ENCODE measurements at regions not wholly inside any gene's neighbourhood (a gene's known extent, or its start where the extent isn't known, plus 50 kb on each side); places are given as distances from the start of the nearest gene placed in this dataset.

DNA sequence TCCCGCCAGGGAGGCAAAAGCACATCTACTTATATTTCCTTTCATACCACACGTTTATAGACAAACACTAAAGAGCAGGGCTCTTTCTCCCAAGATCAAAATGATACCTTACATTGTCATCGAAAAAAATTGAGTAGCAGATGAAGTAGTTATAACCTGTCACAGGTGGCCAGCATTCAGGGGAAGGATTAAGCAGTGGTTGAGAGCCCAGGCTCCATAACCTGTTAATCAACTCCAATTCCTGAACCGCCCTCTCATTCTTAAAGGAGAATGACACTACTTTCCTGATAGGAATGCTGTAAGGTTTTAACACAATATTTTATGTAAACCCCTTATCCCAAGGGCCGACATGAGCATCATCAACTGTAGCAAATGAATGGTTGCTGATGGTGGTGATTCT lies 268.9 kb upstream of the KCNIP4 start:
- no peak for DNase-seq

DNA sequence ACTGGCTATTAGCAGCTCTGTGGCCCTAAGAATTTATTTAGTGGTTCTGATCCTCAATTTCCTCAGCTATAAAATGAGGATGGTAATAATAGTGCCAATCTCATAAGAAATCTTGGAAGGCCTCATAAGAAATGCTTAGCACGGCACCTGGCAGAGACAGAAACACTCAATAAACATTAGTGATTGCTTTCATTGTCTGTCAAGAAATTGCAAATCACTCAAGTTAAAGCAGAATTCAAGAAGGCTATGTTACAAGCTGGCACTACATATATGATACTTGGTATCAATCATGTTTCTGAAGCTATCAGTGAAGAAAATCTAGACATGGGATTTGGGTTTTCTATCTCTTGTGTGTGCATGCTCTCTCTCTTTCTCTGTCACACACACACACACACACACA lies 267.7 kb upstream of the KCNIP4 start:
- no peak for DNase-seq

DNA sequence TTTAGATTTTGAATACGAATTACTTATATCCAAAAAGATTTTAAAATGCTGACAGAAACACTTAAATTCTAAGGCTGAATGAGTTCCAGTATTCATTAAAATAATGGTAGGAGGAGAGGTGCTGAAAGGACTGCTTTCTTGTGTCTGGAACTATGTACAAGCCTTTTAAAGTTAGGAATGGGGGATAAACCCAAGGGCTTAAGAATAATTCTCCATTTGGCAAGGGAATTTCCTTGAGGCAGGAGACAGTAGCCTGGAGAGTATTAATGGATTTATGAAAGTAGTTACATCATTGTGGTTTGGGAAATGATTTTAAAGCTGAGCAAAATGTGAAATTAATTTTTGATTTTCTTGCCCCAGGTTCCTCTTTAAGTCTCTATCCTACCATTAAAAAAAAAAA lies 266.5 kb upstream of the KCNIP4 start:
- DNase-seq: no peak

DNA sequence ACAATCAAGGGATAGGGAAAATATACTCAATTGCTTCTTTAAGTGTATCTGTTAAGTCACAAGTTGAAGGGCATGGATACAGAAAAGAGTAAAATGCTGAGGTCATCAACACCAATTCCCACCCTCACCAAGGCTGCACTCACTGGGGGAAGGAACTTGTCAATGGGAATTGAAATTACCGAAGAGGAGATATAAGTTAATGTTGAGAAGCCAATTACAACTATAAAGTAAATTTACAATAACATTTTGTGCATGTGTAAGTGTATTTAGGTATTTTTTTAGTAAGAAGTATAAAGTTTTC lies 255.1 kb upstream of the KCNIP4 start:
- no peak for DNase-seq

DNA sequence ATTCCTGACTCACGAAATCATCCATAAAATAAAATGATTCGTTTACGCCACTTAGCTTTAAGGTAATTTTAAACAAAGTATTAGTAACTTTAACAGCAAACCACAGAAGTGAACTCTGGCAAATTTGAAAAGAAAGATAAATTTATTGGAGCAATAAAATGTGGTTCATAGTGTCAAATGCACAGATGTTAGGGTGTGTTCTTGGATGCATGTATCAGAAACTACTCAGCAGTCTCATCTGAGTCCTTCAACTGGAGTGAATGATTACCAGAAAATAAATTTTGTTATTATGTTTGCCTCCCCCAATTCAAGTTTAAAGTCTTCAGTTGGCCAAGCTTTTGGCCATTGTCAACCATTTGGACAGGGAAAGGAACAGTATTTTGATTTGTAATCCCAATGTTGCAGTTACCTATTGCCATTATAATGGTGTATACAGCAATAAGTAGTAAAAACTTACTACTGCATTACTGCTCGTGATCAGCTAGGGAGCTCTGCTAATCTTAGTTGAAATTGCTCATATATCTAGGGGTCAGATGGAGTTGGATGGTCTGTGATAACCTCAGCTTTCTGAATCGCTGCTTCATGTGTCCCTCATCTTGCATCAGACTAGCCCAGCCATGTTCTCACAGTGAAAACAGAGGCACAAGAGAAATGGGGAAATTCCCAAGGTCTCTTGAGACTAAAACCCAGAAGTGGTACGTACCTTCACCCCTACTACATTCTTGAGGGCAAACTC lies 254.6 kb upstream of the KCNIP4 start:
- no peak for DNase-seq

DNA sequence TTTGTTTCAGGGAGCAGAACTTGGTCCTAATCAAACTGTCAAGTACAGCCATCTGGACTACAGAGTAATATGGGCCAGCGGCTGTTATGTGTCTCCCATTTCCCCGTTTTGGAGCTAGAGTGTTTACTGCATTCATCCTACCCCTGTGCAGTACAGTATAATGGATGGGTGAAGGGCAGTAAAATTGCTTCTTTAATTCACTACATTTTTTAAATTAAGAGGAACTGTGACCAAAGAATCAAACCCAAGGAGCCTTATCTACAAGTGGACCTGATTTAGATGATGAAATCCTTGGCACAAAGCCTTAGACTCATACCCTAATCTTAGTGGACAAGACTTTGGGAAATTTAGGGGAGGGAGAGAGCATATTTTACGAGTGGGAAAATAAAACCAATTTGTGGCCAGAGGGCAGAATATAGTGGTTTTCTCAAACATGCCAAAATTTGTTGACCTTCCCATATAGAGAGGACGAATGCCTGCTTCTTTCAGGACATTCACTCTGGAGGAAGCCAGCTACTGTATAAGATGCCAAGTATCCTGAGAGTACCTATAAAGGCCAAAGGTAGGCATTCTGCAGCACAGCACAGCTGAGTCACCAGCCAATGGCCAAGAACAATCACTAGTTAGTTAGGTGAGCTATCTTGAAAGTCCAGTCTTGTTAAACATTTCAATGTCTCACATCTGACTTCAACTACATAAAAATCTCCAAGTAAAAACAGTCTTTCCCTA lies 253.8 kb upstream of the KCNIP4 start:
- DNase-seq: no peak

DNA sequence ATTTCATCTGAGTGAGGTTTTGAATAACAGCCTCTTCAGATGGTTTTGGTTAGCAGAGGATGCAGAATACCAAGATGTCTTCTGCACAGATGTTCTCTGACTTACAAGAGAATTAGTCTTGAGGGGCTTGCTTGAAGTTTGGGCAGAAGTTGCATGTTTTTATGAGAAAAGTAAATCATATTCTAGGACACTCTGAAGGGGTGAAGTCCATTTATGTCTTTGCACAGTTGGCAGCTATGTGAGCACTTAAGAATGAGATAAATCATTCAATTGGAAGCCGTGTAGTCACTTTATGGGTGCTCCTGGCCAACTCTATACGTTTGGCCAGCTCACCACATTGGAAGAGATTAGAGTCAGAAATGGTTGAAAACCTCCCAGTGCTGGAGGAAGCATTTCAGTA lies 252.7 kb upstream of the KCNIP4 start:
- DNase-seq: no peak

DNA sequence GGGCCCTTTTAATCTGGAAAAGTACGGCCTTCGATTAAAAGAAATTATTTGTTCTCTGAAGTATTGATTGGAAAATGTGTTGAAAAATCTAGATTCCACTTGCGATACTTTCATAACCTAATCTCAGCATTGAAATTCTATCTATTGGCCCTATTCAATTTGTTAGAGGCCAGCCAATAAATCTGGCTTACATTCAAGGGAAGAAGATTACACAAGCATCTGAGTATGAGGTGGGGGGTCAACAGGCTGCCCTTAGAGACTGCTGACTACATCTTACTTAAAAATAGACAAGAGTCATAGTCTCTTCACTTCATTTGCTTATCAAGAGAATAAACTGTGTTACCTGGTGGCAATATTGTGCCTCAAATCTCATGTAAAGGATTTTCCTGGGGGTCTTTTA lies 248.0 kb upstream of the KCNIP4 start:
- DNase-seq: no peak

DNA sequence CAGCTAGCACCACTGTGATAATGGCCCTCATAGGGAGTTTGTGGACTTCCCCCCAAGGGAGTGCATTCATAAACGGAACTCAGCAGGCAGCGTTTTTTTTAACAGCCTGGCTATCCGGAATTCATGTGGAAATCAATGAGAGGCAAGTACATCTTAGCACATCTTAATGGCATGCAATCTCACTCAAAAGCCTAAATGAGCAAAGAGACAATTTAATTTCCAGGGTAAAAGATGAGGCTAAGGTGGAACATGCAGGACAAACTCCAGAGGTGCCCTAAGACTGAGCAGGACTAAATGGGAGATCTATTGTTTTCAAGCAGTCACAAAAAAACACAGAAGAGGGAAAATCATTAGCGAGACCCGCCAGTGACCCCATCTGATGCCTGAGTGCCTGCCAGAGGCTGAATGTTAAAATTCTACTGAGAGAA lies 243.5 kb upstream of the KCNIP4 start:
- no peak for DNase-seq

DNA sequence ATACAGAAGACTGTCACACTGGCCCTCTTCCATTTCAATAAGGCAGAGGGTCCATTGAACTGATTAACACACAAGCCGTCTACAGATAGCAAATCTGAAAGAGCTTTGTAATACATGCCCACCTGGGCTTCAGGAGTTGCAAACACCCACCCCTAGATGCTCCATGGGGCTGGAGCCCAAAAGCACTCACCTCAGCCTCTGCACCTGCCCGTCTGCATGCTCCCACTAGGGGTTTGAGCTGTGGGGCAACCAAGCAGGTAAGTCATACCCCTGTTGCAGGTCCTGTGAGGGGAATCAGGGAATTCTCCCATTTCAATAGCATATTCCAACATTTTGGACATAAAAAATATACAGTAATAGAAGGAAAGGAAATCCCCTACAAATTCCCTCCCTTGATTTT lies 243.0 kb upstream of the KCNIP4 start:
- no peak for DNase-seq

DNA sequence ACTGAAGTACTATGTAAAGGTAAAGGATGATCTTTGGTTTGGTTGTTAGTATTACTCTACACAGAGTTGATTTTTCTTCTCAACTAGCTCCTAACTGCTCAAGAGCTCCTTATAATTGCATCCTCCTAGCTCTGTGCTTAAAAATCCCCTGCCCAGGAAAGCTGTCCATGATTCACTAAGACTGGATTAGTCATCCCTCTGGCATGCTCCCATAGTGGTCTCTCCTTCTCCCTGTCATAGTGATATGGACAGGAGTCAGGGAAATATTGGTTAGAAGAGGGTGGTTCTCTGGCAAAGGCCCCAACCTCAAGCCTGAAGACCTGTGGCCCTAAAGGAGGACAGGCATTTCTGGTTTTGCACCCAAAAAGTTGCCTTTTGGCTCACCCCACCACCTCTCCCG lies 242.3 kb upstream of the KCNIP4 start:
- DNase-seq: no peak

DNA sequence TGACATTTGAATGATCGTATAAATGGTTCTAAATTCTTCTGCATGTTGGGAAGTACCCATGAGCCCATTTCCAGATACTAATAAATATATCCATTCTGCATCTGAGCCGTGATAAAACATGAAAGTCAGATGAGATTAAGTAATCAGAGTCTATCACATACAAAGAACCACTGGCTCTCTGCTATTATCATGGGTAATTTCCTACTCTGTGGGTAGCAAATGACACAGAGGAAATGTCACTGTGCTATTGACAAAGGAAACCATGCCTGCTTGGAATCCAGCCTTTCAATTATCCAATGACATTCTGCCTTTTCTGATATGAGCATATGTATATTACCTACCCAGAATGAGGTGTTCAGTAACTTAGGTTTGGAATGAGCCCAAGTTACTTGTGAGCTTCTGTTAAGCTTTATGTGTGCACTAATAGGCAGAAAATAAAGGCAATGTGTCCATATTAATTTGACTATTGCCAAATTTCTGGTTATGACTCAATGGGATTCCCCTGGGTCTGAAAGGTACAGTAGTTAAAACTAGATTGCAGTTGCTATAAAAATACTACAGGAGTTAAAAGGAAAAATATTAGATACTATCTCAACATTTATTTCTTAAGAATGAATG lies 238.7 kb upstream of the KCNIP4 start:
- DNase-seq: no peak

DNA sequence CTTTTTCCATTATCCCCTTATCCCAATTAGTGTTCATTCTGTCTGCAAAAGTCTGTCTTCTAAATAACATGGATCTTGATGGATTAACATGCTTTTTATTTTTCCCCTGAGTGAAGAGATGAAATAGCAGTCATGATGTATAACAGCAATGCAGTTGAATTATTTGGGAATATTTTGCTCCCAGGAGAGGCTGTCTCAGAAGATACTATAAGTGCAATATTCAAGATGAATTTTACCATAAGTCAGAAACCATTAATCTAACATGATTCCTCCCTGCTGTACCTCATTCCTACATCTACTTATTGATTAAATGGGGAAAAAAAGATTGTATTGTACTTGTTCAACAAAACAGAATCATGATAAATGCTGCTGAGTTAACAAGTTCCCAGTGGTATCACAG lies 233.2 kb upstream of the KCNIP4 start:
- DNase-seq: no peak

DNA sequence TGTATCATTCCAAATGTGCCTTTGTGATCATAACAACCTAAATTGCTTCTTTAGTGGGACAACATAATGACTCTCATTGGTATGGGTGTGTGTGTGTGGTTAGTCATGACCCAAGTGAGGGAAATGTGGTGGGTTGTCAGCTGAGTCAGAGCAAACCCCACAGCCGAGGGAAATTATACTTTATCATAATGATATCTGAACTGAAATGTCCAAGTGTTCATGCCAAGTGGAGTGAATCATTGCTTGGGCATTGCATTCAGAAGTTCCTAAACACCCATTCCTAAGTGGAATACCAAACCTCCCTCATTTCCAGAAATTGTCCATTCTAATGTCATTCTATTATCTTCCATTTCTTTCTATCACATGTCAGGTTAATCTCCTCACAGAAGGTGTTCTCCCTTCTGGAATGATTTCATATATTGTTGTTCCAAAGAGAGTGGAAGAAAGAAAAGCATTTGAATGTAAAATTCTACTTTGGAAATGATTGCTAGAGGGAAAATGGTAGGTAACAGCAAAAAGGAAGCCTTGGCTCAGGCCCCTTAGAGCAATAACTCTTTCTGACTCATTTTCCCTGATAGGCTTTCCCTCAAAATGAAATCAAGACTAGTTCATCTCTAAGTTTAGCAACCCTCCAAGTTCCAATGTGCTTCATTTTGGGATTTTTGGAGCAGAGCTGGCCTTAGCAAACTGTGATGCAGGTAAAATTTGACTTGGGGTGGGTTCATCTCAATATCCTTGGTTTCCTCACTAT lies 230.7 kb upstream of the KCNIP4 start:
- DNase-seq: no peak

DNA sequence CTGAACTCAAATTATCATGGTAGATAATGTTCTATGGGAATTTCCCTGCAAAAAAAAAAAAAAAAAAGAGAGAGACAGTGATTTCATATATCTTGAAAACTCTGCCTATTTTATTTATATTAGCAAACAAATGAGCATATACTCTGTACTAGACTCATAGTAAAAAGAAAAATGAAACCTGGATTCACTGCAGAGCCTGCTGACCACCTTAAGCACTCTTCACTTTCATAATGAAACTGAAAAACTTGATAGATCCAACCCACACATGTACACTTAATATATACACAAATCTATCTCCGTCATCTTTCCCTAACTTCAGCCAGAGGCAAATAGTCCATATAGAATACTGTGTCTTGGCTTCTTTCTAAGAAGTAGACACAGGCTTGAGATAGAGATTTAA lies 226.1 kb upstream of the KCNIP4 start:
- DNase-seq: no peak

DNA sequence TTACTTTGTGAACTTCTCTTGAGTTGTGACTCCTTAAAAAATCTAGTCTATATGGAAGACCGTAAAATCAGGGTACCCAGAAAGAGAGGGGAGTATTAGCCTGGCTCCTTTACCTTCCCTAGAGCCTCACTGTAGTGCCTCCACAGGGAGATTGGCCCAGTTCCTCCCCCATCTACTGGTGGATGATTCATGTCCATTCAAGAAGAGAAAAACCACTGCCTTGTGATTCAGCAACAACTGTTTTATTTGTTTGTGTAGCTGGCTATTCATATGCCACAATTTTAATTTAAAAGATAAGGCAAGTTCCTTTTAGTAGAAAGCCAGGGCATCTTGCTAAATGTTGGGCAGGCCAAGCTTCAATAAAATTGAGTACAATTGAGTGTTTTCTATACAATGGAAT lies 221.8 kb upstream of the KCNIP4 start:
- no peak for DNase-seq

DNA sequence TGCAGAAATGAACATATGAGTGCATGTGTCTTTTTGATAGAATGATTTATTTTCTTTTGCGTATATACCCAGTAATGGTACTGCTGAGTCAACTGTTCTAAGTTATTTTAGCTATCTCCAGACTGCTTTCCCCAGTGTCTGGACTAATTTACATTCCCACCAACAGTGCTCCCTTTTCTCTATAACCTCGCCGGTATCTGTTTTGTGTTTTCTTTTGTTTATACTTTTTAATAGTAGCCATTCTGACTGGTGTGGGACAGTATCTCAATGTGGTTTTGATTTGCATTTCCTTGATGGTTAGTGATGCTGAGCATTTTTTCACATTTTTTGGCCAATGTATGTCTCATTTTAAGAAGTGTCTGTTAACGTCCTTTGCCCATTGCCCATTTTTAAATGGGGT lies 218.6 kb upstream of the KCNIP4 start:
- no peak for DNase-seq

DNA sequence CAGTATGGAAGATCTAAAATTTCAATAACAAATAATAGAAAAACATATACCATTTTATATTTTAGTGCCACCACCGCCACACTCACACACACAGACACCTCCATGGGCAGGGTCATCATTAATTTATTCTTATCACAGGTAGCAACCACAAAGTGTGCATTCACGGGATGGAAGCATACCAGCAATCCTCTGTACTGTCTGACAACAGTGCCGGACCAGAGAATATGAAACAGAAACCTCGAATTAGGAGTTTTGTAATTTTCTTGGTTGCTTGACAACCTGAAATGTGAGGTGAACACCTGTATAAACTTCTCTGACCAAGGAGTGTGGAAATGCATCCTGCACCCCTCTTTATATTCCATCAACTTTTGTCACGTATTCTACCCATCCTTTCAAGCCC lies 213.9 kb upstream of the KCNIP4 start:
- no peak for DNase-seq

DNA sequence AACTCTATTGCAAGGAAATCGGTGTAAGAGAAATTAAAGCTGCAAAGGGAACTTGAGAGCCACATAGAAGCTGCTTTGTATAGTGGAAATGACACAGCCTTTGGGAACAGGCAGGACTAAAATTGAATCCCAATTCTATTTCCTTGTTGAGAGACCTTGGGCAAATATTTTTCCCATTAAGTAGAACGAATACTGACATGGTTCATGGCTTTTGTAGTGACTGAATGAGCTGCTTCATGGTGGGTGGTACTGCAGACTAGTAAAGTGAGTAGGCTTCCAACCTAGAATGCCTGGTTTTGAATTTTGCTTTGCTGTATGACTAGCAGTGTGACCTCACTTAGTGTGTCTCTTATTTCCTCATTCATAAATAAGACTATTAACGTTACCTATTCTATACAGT lies 182.2 kb upstream of the KCNIP4 start:
- no peak for DNase-seq

DNA sequence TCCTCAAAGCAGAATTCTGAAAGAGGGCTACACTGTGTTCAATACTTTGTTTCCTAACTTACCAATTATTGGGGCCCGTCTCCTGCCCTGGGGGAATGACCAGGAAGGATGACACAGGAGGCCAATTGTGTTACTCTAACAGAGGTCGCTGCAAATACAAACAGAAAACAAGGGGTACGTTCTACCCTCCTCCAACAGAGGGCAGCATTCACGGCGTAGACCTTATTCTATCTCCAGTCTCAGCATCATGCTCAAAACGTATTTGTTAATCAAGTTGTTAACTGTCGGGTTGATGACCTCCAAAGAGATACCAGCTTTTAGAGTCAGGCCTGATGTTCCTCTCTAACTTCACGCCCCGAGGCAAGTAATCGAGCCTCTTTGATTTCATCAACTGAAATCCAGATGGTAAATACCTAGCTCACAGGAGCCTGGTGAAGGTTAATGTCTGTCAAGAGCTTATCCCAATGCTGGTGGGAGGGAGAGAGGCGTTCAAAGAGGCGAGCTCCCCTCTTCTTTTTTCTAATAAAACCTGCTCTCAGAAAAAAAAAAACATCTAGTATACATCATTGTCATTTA lies 181.0 kb upstream of the KCNIP4 start:
- no peak for DNase-seq

DNA sequence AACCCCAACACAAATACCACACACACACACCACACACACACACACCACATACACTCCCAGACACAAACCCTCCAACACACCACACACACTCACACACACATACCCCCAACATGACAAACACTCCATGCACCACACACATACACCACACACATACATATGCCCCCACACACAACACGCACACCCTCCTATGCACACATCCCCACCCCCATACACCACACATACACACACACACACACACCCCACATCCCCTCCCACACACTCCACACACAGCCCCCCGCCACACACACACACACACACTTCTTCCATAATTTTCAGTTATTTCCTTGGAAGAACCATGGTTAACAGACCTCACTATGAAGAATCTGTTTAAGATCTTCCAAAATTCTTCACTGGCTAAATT lies 173.5 kb upstream of the KCNIP4 start:
- no peak for DNase-seq

DNA sequence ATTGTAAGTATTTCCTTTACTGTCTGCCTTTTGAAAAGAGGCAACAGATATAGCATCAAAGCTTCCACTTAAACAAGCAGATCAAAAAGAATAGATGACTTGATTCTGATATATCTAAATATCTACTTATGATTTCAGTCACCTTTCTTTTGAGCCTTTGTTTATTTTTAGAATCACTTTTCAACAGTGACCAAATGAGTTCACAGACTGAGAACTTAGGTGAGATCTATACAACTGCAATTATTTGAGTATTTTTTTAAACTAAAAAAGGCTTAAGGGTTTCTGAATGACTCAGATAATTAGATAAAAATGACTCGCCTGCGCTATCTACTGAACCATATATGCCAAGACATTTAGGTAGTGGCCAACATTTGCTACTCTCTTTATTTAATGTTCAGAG lies 166.7 kb upstream of the KCNIP4 start:
- DNase-seq: no peak

DNA sequence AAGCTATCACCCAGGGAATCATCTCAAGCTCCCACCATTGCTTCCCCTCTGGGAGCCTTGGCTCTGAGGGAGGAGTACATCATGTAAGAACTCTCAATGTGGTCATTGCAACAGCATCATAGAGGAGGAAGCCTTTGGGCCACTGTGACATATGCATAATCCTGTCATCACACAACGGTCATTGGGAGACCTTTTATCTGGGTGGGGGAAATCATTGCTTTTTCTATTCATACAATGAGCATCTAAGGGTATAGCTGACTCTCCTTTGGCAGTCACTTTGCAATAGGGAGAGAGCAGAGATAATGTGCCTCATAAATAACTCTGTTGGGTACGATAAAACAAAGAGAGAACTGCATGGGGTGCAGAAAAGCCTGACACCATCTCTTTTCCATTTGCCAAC lies 155.2 kb upstream of the KCNIP4 start:
- DNase-seq: no peak

DNA sequence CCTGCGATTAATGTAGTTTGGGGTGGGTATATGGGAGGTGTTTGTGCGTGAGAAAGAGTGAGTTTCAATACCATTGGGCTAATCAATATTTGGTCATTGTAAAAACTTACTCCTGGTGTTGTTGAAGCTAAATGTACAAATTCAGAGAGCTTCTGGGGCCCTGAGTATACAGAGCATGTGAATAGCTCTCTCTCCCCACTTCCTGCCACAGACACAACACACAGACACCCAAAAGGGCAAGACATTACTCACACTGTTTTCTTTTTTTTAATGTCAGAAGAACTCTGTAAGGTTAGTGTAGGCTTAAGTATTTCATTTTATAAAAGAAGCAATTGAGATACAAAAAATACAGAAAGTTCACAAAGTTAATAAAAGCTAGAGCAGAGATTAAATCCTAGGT lies 151.3 kb upstream of the KCNIP4 start:
- DNase-seq: no peak
